Suprapubic skin (tissue), 3 donors: ENCODE measurements at regions not wholly inside any gene's neighbourhood (a gene's known extent, or its start where the extent isn't known, plus 50 kb on each side); places are given as distances from the start of the nearest gene placed in this dataset.

Source experiments
- POLR2A ChIP-seq, 2 donors: fragments of 450-650 bp; IDR thresholded peaks; one replicate each; pipeline ENCODE4 v1.6.1; 2017; ENCODE audit warnings: antibody characterized with exemption in 2 of 2, mild to moderate bottlenecking in 2 of 2, moderate library complexity in 2 of 2
- TF ChIP-seq, protein P1 (sequence below), 2 donors: fragments of 200-600 bp in 1 of 2; fragments of 450-650 bp in 1 of 2; sonication (generic) in 1 of 2; IDR thresholded peaks; one replicate each; pipeline ENCODE4 v1.5.1; 2016 to 2019; ENCODE audit warnings: antibody characterized with exemption in 2 of 2, mild to moderate bottlenecking in 1 of 2, moderate library complexity in 1 of 2

DNA sequence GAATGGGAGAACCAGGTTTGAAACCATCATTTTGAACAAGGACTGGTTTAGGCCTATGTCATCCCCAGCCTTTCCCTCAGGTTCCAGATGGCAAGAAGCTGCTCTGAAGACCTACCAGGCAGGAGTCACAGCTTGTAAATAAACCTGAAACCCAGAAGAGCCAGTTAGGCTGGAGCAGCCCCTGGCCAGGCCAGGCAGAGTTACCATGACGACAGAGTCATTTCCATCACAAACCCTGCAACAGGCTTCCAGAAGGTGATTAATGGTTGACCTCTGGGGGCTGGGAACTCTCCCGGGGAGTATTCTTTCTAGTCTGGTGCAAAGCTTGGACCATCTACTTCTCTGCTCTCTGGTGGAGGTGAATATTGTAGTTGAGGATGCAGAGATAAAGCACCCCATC is 164.1 kb upstream of the NCAM1 start:
- TF ChIP-seq, protein P1, sequence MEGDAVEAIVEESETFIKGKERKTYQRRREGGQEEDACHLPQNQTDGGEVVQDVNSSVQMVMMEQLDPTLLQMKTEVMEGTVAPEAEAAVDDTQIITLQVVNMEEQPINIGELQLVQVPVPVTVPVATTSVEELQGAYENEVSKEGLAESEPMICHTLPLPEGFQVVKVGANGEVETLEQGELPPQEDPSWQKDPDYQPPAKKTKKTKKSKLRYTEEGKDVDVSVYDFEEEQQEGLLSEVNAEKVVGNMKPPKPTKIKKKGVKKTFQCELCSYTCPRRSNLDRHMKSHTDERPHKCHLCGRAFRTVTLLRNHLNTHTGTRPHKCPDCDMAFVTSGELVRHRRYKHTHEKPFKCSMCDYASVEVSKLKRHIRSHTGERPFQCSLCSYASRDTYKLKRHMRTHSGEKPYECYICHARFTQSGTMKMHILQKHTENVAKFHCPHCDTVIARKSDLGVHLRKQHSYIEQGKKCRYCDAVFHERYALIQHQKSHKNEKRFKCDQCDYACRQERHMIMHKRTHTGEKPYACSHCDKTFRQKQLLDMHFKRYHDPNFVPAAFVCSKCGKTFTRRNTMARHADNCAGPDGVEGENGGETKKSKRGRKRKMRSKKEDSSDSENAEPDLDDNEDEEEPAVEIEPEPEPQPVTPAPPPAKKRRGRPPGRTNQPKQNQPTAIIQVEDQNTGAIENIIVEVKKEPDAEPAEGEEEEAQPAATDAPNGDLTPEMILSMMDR (IDR thresholded peaks at IDR 0.05): no peak
- no peak for TF ChIP-seq POLR2A (IDR thresholded peaks at IDR 0.05)
